ENCODE measurements at regions not wholly inside any gene's neighbourhood (a gene's known extent, or its start where the extent isn't known, plus 50 kb on each side); places are given as distances from the start of the nearest gene placed in this dataset.

GRCh38 chr2:180672377-180672776 lies 308.0 kb upstream of the UBE2E3 start:
- Histone ChIP-seq H3K4me2 (ENCODE audit: low read length) (no peak overlapping the region), H3K9ac (ENCODE audit: low read length) (no peak overlapping the region), H4K20me1 (ENCODE audit: low read length) (no peaks in the 10 kb centered on the region), H3K4me1 (ENCODE audit: insufficient read depth, low read length) (peaks cover 30% of the 10 kb centered on the region), H3K9me2 (replicated peaks; ENCODE audit: low read length) (no peaks in the 10 kb centered on the region), H3K27me3 (ENCODE audit: low read length) (no peaks in the 10 kb centered on the region), H3K9me3 (ENCODE audit: low read length) (no peaks in the 10 kb centered on the region), H3K79me2 (ENCODE audit: low read length) (no peaks in the 10 kb centered on the region), H3K27ac (ENCODE audit: low read length) (no peak overlapping the region), H3K4me3 (ENCODE audit: low read length) (no peak overlapping the region), H3K36me3 (ENCODE audit: low read depth, low read length) (no peaks in the 10 kb centered on the region), H3F3A (ENCODE audit: low read length, unreplicated experiment) (no peaks in the 10 kb centered on the region), H2AFZ (ENCODE audit: low read length) (no peak overlapping the region)
- BruUV-seq (replicated peaks) = no TSS peak
- ChIA-PET POLR2A (ENCODE audit: unreplicated experiment) (no interaction called here), CTCF (no interaction called here)
- TF ChIP-seq, protein P1, sequence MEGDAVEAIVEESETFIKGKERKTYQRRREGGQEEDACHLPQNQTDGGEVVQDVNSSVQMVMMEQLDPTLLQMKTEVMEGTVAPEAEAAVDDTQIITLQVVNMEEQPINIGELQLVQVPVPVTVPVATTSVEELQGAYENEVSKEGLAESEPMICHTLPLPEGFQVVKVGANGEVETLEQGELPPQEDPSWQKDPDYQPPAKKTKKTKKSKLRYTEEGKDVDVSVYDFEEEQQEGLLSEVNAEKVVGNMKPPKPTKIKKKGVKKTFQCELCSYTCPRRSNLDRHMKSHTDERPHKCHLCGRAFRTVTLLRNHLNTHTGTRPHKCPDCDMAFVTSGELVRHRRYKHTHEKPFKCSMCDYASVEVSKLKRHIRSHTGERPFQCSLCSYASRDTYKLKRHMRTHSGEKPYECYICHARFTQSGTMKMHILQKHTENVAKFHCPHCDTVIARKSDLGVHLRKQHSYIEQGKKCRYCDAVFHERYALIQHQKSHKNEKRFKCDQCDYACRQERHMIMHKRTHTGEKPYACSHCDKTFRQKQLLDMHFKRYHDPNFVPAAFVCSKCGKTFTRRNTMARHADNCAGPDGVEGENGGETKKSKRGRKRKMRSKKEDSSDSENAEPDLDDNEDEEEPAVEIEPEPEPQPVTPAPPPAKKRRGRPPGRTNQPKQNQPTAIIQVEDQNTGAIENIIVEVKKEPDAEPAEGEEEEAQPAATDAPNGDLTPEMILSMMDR (conservative IDR thresholded peaks at IDR 0.05; ENCODE audit: low read depth, low read length) = no peak
- TF ChIP-seq EZH2phosphoT487 (IDR thresholded peaks at IDR 0.05; ENCODE audit: borderline replicate concordance, low read length) (no peak), EZH2 (IDR thresholded peaks at IDR 0.05; ENCODE audit: low read length, unreplicated experiment) (no peak)
- intact Hi-C loops (cut with micrococcal nuclease) = no loop called here
- DNase-seq = no peak
- ATAC-seq = no peak

GRCh38 chr2:180670302-180671003 lies 310.0 kb upstream of the UBE2E3 start:
- Histone ChIP-seq H3K79me2 (ENCODE audit: low read length) (no peaks in the 10 kb centered on the region), H3K27me3 (ENCODE audit: low read length) (no peaks in the 10 kb centered on the region), H3F3A (ENCODE audit: low read length, unreplicated experiment) (no peaks in the 10 kb centered on the region), H3K4me2 (ENCODE audit: low read length) (no peak overlapping the region), H3K9me3 (ENCODE audit: low read length) (no peaks in the 10 kb centered on the region), H2AFZ (ENCODE audit: low read length) (no peak overlapping the region), H4K20me1 (ENCODE audit: low read length) (no peaks in the 10 kb centered on the region), H3K9me2 (replicated peaks; ENCODE audit: low read length) (no peaks in the 10 kb centered on the region), H3K4me1 (ENCODE audit: insufficient read depth, low read length) (peaks cover 10% of the 10 kb centered on the region), H3K36me3 (ENCODE audit: low read depth, low read length) (no peaks in the 10 kb centered on the region), H3K9ac (ENCODE audit: low read length) (no peak overlapping the region), H3K27ac (ENCODE audit: low read length) (no peak overlapping the region), H3K4me3 (ENCODE audit: low read length) (no peak overlapping the region)
- BruUV-seq (replicated peaks) = no TSS peak
- intact Hi-C loops (cut with micrococcal nuclease) = no loop called here
- ChIA-PET CTCF (no interaction called here), POLR2A (ENCODE audit: unreplicated experiment) (no interaction called here)
- DNase-seq (no peak), ATAC-seq (no peak)
- TF ChIP-seq, protein P1 (conservative IDR thresholded peaks at IDR 0.05; ENCODE audit: low read depth, low read length) = no peak
- TF ChIP-seq EZH2 (IDR thresholded peaks at IDR 0.05; ENCODE audit: low read length, unreplicated experiment) = no peak
- TF ChIP-seq EZH2phosphoT487 (IDR thresholded peaks at IDR 0.05; ENCODE audit: borderline replicate concordance, low read length) = no peak

- no peak overlapping the region for H3K4me3 ChIP-seq (ENCODE audit: low read length)
- H3K9ac ChIP-seq (ENCODE audit: low read length) = no peak overlapping the region
- no peaks in the 10 kb centered on the region for H4K20me1 ChIP-seq (ENCODE audit: low read length)
- H3K27me3 ChIP-seq (ENCODE audit: low read length) = no peaks in the 10 kb centered on the region
- H3F3A ChIP-seq (ENCODE audit: low read length, unreplicated experiment) = no peaks in the 10 kb centered on the region
- no peaks in the 10 kb centered on the region for H3K79me2 ChIP-seq (ENCODE audit: low read length)
- H3K4me1 ChIP-seq (ENCODE audit: insufficient read depth, low read length) = no peaks in the 10 kb centered on the region
- BruUV-seq (replicated peaks) = no TSS peak
- H3K27ac ChIP-seq (ENCODE audit: low read length) = no peak overlapping the region
- no peak overlapping the region for H3K4me2 ChIP-seq (ENCODE audit: low read length)
- H2AFZ ChIP-seq (ENCODE audit: low read length) = no peak overlapping the region
- no peak for DNase-seq
- ChIA-PET CTCF (no interaction called here), POLR2A (ENCODE audit: unreplicated experiment) (no interaction called here)
- no peak for ATAC-seq
- no peaks in the 10 kb centered on the region for H3K9me2 ChIP-seq (replicated peaks; ENCODE audit: low read length)
- TF ChIP-seq EZH2 (IDR thresholded peaks at IDR 0.05; ENCODE audit: low read length, unreplicated experiment) (no peak), EZH2phosphoT487 (IDR thresholded peaks at IDR 0.05; ENCODE audit: borderline replicate concordance, low read length) (no peak)
- TF ChIP-seq, protein P1 (conservative IDR thresholded peaks at IDR 0.05; ENCODE audit: low read depth, low read length) = no peak
- no peaks in the 10 kb centered on the region for H3K9me3 ChIP-seq (ENCODE audit: low read length)
- no peaks in the 10 kb centered on the region for H3K36me3 ChIP-seq (ENCODE audit: low read depth, low read length)
- intact Hi-C loops (cut with micrococcal nuclease) = no loop called here
Measured at GRCh38 chr2:180669016-180669415, 311.4 kb upstream of the UBE2E3 start.
